Esophagus squamous epithelium (tissue), 5 donors: ENCODE measurements at regions not wholly inside any gene's neighbourhood (a gene's known extent, or its start where the extent isn't known, plus 50 kb on each side); places are given as distances from the start of the nearest gene placed in this dataset.

ENCODE experiments used
- DNase-seq: peaks from one replicate; lab custom pipeline; 2025; lab: John Stamatoyannopoulos, UW
- H3K27ac ChIP-seq, 4 donors: fragments of 200-600 bp; sonication (generic); one replicate each; pipeline ENCODE4 v1.5.1; 2016 to 2019; ENCODE audit warnings: mild to moderate bottlenecking in 1 of 4
- H3K27me3 ChIP-seq, 4 donors: fragments of 200-600 bp; sonication (generic); 1 replicate in 3 of 4; 2 replicates in 1 of 4; pipeline versions ENCODE4 v1.5.1 to v1.6.0; 2017 to 2021; ENCODE audit warnings: antibody characterized with exemption in 1 of 4
- H3K36me3 ChIP-seq, 3 donors: fragments of 200-600 bp; sonication (generic); one replicate each; pipeline ENCODE4 v1.5.1; 2016 to 2019
- H3K4me1 ChIP-seq, 3 donors: fragments of 200-600 bp; sonication (generic); one replicate each; pipeline ENCODE4 v1.5.1; 2017 to 2019
- H3K4me3 ChIP-seq, 4 donors: fragments of 200-600 bp; sonication (generic); 1 replicate in 3 of 4; 2 replicates in 1 of 4; pipeline ENCODE4 v1.5.1; 2016 to 2019; ENCODE audit warnings: mild to moderate bottlenecking in 2 of 4, moderate library complexity in 1 of 4
- H3K9me3 ChIP-seq, 3 donors: fragments of 200-600 bp; sonication (generic); one replicate each; pipeline ENCODE4 v1.5.1; 2016 to 2019
- CTCF ChIP-seq, 6 experiments: fragments of 450-650 bp in 4 of 6; fragments of 200-600 bp in 2 of 6; sonication (generic) in 2 of 6; IDR thresholded peaks; one replicate each; pipeline ENCODE4 v1.5.1; 2016 to 2019; ENCODE audit warnings: antibody characterized with exemption in 6 of 6, mild to moderate bottlenecking in 4 of 6, moderate library complexity in 4 of 6
- POLR2A ChIP-seq, 4 donors: fragments of 450-650 bp; IDR thresholded peaks; one replicate each; pipeline ENCODE4 v1.6.1; 2017; ENCODE audit warnings: antibody characterized with exemption in 4 of 4, mild to moderate bottlenecking in 4 of 4, moderate library complexity in 3 of 4
- WGBS, 2 donors: methylation state at CpG; one replicate each; pipeline ENCODE4 v1.1.5; 2018; 5-methylcytosine and 5-hydroxymethylcytosine counted together
- intact Hi-C: fragments of 100-400 bp; cut with DNase I; formaldehyde crosslinking; loops from one replicate; pipeline ENCODE4 v1.15.0; 2022
- donor health status: DM: yes; HTN: yes; CAD: no.

- Histone ChIP-seq H3K4me1 (peaks cover 0 to 18% (median 11%) of the 10 kb centered on the region in 3 donors), H3K27me3 (peaks cover 0 to 21% (median 0%) of the 10 kb centered on the region in 4 donors), H3K9me3 (no peaks in the 10 kb centered on the region), H3K27ac (peak overlapping the region in 2 of 4 donors; percentile 3 to 7), H3K4me3 (no peak overlapping the region), H3K36me3 (no peaks in the 10 kb centered on the region)
- DNase-seq, result no peak
- intact Hi-C loops, result no loop called here
- TF ChIP-seq POLR2A (IDR thresholded peaks at IDR 0.05), result no peak
- no peak for TF ChIP-seq CTCF (IDR thresholded peaks at IDR 0.05)
- WGBS, 2 donors, result 26 to 41% methylated on average over 3 to 5 of the region's 7 CpGs
Observed at GRCh38 chr5:71938895-71939294, 168.4 kb upstream of the MAP1B start.

GRCh38 chr5:71939452-71940230 lies 167.6 kb upstream of the MAP1B start:
- H3K4me3 ChIP-seq, result no peak overlapping the region
- WGBS, 2 donors, result 37 to 42% methylated on average over 6 to 8 of the region's 8 CpGs
- H3K9me3 ChIP-seq, result no peaks in the 10 kb centered on the region
- no peaks in the 10 kb centered on the region for H3K36me3 ChIP-seq
- DNase-seq, result no peak
- TF ChIP-seq CTCF (IDR thresholded peaks at IDR 0.05) (no peak), POLR2A (IDR thresholded peaks at IDR 0.05) (no peak)
- intact Hi-C loops, result no loop called here
- H3K4me1 ChIP-seq, result peaks cover 0 to 18% (median 11%) of the 10 kb centered on the region in 3 donors
- peak overlapping the region in 2 of 4 donors; percentile 3 to 7 for H3K27ac ChIP-seq
- H3K27me3 ChIP-seq, result peaks cover 0 to 21% (median 0%) of the 10 kb centered on the region in 4 donors

GRCh38 chr5:71943874-71944273 lies 163.4 kb upstream of the MAP1B start:
- Histone ChIP-seq H3K27me3 (peaks cover 0 to 37% (median 0%) of the 10 kb centered on the region in 4 donors), H3K27ac (no peak overlapping the region), H3K9me3 (peaks cover 0 to 5% (median 2%) of the 10 kb centered on the region in 3 donors), H3K36me3 (no peaks in the 10 kb centered on the region), H3K4me1 (peaks cover 0 to 11% (median 11%) of the 10 kb centered on the region in 3 donors), H3K4me3 (no peak overlapping the region)
- WGBS, 2 donors, result 61 to 75% methylated on average over 8 of the region's 8 CpGs
- intact Hi-C loops, result no loop called here
- DNase-seq, result no peak
- TF ChIP-seq CTCF (IDR thresholded peaks at IDR 0.05) (no peak), POLR2A (IDR thresholded peaks at IDR 0.05) (no peak)

GRCh38 chr5:71945436-71945835 lies 161.8 kb upstream of the MAP1B start:
- TF ChIP-seq CTCF (IDR thresholded peaks at IDR 0.05) (no peak), POLR2A (IDR thresholded peaks at IDR 0.05) (no peak)
- Histone ChIP-seq H3K27ac (no peak overlapping the region), H3K27me3 (peaks cover 0 to 35% (median 0%) of the 10 kb centered on the region in 4 donors), H3K36me3 (no peaks in the 10 kb centered on the region), H3K4me1 (no peaks in the 10 kb centered on the region), H3K4me3 (no peak overlapping the region), H3K9me3 (peaks cover 0 to 8% (median 5%) of the 10 kb centered on the region in 3 donors)
- 67 to 85% methylated on average over 4 to 5 of the region's 6 CpGs for WGBS, 2 donors
- intact Hi-C loops, result no loop called here
- no peak for DNase-seq

- no peaks in the 10 kb centered on the region for H3K36me3 ChIP-seq
- H3K4me1 ChIP-seq, result no peaks in the 10 kb centered on the region
- DNase-seq, result no peak
- WGBS, 2 donors, result 78 to 84% methylated on average over 6 of the region's 6 CpGs
- no peak for TF ChIP-seq CTCF (IDR thresholded peaks at IDR 0.05)
- H3K9me3 ChIP-seq, result peaks cover 0 to 8% (median 5%) of the 10 kb centered on the region in 3 donors
- intact Hi-C loops, result no loop called here
- H3K4me3 ChIP-seq, result no peak overlapping the region
- no peak overlapping the region for H3K27ac ChIP-seq
- peaks cover 0 to 36% (median 0%) of the 10 kb centered on the region in 4 donors for H3K27me3 ChIP-seq
Observed at GRCh38 chr5:71946343-71947030, 160.8 kb upstream of the MAP1B start.
